ENCODE measurements at regions not wholly inside any gene's neighbourhood (a gene's known extent, or its start where the extent isn't known, plus 50 kb on each side); places are given as distances from the start of the nearest gene placed in this dataset.

GRCh38 chr10:78549140-78549935, 515.7 kb downstream of the RPS24 start:
- no peak for DNase-seq

DNA sequence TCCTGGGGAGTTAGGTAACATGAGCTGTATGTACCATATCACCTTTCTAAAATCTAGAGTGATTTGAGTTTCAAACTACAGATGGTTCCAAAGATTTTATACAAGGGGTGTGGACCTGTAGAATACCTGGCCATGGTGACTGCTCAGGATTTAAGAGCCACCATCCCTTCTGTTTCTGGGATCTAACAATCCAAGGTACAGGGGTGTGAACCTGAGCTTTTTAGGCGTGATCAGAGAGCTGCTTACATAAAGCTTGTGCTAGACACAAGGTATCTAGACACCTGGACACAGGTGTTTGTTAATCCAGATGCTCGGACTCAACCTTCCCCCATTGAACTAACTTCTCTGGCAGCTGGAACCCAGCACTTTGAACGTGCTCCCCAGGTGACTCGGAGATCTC, 516.4 kb downstream of the RPS24 start:
- DNase-seq = no peak

DNA sequence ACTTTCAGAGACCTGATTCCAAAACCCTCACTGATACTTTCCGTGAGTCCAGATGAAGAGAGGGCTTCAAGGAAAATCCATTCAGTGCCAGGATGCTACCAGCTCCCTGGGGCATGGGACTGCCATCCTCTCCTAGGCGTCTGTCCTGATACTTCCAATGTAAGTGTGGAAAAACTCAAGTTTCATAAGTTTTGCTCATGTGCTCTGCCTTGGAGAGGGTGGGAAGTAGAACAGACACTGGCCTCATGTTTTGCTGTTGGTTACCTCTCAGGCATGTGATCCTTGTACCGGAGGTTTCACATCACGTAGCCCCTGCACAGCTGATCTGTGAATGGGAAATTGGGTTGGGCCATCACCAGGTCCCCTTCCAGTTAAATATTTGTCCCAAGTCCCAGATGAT, 517.1 kb downstream of the RPS24 start:
- no peak for DNase-seq

GRCh38 chr10:78551184-78552005, 517.4 kb upstream of the ZMIZ1 start:
- DNase-seq = no peak

DNA sequence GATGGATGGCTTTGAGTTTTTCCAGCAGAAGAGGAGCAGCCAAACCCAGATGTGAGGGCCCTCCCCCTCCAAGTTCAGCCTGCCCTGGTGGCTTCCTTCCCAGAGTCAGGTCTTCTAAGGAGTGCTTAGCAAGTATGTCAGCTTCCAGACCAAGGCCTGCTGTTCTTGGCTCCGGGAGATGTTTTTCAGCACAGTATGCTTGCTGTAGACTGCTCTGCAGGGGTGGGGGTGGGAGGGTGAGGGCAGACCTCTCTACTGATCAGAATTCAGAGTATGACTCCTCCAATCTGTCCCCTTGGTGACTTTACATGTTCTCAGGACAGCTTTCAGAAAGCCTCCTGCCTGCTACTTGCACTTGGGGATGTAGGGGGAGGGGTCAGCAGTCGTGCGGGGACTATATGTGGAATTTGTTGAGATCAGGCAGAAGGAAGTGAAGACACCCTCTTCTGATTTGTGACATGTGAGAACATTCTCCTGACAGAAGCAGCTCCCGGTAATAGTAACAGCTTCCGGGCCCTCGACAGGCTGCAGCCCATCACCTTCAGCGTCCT, 516.4 kb upstream of the ZMIZ1 start:
- DNase-seq = no peak

GRCh38 chr10:78553792-78554191, 515.0 kb upstream of the ZMIZ1 start:
- no peak for DNase-seq

GRCh38 chr10:78555128-78555527, 513.6 kb upstream of the ZMIZ1 start:
- DNase-seq = no peak

DNA sequence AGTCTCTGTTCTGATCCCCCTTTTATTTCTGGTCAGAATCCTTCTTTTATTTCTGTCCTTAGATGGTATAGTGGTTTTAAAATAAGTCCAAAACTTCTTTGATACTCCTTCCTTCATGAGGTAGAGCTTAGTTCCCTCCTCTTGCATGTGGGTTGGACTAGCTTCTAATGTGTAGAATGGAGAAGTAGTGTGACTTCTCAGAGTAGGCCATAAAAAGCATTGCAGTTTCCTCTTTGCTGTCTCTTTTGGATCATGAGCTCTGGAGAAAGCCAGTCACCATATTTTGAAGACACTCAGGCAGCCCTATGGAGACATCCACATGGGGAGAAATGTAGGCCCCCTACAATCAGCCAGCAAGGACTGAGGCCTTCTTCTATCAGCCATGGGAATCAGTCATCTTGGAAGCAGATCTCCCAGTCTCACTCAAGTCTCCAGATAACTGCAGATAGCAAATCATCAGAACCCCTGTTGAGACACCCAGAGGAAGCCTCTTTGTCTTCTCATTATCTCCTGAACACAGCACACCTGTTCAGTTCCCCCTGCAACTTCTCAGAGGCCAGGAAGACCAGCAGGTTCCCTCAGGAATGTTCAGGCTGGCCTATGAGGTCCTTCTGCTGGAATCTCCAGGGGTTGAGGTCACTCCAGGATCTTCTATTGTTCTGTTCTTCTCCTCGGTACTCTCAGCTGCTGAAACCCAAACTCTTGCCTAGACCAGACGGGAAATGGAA, 511.9 kb upstream of the ZMIZ1 start:
- no peak for DNase-seq

DNA sequence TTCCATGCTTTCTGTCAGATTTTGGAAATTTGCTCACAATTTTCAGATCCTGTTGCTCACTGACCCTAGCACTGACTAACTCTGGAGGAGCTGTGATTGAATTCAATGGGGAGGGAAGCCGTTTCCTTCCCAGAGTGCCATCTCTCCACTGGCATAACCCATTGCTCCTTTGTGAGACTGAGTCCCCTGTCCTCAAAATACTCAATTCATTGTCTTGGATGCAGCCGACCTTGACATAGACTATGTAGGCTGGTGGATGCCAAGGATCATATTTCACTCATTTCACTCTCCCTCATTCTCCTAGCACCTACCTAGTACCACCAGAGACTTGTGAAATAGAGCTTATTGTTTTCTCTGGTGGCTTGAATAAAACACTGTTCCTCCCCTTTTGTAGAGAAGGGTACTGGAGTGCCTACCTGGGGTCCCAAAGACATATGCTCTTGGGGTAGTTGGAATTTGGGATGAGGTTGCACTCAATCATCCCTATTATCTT, 511.3 kb upstream of the ZMIZ1 start:
- no peak for DNase-seq

DNA sequence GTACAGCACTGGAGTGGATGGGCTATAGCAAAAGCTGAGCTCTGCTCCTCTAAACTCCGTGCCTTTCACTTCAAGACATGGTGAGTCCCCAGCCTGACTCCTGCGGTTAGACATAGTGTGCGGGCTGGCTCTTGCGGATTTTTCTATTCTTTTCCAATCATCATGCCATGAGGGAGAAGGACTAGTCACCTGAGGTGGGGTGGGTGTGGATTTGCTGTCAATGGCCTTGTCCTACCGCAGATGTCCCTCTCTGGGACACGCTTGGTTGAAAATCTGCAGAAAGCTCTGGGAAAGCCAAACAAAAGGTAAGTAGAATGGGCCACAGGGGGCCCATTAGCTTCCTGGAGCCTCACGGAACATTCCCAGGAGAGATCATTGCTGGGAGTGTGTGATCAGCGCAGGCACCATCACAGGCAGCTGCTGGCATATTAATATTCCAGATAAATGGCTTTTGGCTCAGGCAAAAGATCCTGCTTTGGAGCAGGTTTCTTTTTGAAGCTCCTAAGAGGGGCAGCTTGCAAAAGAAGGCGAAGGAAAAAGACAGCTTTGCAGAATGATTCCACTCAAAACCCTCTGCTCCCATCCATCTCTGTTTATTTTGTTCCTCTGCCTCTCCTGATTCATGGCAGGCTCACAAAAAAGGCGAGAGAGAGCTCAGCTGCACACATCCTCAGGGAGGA, 509.0 kb upstream of the ZMIZ1 start:
- DNase-seq = peak; percentile 58

DNA sequence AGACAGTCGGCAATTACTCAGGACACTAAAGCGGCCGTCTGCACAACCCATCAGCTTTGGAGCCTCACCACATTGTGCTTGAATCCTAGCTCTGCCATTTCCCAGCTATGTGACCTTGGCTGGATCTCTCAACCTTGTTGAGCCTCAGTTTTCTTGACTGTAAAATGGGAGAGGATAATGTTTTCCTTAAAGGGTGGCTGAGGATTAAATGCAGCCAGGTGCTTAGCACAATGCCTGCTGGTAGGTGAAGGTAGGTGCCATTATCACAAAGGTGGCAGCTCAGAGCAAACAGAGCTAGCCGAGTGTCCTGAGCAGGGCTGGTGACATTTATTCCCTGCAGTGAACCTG, 508.5 kb upstream of the ZMIZ1 start:
- DNase-seq = no peak

GRCh38 chr10:78563314-78563713, 505.5 kb upstream of the ZMIZ1 start:
- no peak for DNase-seq

DNA sequence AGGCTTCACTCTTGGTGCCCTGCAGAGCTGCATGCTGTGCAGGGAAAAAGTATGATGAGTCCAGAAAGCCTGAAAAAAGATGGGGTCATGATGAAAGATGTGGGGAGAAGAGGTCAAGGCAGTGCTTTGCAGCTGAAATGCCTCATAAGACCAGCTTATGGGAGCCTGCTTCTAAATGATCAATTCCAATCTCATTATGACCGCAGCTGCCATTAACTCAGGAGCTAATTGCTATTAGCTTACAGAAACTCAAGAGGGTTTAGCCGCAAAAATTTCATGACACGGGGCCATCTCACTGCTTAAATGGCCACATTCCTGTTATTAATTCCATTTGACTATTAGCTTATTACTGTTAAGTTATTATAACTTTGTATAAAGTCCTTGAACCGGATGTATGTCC, 502.9 kb upstream of the ZMIZ1 start:
- no peak for DNase-seq

GRCh38 chr10:78566284-78567111, 502.3 kb upstream of the ZMIZ1 start:
- no peak for DNase-seq

GRCh38 chr10:78567680-78568455, 500.9 kb upstream of the ZMIZ1 start:
- DNase-seq = peak; percentile 48

DNA sequence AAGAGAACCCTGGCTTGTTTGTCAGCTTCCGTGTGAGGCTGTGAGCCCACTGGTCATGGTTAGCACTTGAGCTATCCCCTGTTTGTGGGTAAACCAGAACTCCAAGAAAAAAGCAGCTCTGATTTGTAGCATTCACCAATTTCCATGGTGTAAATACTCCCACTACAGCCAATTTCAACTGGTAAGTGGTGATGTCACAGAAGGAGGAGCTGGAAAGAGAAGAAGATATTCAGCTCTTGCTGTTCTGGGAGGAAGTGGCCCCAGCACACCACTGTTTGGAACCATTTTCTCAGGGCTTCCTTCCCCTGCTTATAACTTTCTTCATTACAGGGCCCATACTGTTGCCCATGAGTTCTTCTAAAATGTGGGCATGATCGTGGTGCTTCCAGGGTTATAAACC, 500.1 kb upstream of the ZMIZ1 start:
- DNase-seq = no peak

DNA sequence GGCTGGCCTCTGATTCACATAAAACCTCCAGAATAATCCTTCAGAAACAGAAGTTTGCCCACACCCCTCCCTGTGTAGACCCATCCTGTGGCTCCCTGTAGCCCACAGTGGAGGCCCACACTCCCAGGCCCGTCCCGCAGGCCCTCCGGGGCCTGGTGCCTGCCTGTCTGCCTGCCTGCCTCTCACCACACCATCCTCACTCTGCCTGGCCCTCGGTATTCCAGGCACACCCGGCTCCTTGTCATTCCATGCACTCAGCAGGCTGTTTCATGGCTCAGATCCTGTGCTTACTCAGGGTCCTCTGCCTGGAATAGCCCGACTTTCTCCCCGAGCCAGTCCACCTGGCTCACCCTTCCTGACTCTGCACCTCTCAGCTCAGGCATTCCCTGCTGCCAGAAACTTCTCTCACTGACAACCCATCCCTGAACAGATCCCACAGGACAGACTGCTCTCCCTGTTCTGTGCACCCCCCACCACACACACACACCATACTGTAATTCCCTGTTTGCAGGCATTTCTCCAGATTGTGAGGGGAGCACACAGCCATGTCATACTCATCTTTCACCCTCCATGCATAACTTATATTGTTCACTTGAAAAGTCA, 498.0 kb upstream of the ZMIZ1 start:
- DNase-seq = no peak

- DNase-seq = no peak
Measured at GRCh38 chr10:78571286-78571685, 497.5 kb upstream of the ZMIZ1 start.

- DNase-seq = no peak
Measured at GRCh38 chr10:78571891-78572290, 496.9 kb upstream of the ZMIZ1 start.

DNA sequence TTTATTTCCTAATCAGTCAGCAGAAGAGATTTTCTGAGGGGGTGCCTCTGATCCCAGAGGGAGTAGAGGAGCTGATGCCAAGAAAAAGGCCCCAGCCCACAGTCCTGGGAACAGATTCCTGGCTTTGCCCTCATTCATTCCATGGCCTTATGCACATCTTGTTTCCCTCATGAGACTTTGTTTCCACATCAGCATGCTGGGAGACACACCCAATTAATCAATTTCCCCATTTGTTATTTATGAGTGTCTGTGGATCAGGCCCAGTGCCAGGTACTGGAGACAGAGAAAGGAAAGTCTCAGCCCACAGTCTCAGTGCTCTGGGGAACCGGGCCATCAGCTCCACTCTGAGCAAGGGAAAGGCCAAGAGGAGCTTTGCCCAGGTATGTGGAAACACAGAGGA, 496.2 kb upstream of the ZMIZ1 start:
- no peak for DNase-seq
